Occipital lobe (tissue), 1 donor: ENCODE measurements at regions not wholly inside any gene's neighbourhood (a gene's known extent, or its start where the extent isn't known, plus 50 kb on each side); places are given as distances from the start of the nearest gene placed in this dataset.

Experiments used
- DNase-seq: peaks from one replicate; lab custom pipeline; 2025; lab: John Stamatoyannopoulos, UW

DNA sequence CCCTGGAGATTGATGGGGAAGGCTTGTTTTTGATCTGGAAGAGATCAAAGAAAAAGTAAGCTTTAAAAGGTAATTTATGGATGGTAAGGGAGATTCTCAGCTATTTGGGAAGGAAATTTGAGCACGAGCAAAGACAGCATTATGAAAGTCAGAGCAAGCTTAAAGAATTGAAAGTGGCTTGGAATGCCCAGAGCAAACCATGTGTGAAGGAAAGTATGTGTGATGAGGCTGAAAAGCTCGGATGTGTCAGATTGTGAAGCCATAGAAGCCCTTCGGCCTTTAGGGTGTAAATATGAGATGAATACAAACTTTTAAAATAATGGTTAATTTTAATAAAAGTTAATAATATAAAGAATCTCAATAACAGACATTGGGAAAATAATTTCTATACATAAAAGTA is 377.4 kb upstream of the DSEL start:
- no peak for DNase-seq

DNA sequence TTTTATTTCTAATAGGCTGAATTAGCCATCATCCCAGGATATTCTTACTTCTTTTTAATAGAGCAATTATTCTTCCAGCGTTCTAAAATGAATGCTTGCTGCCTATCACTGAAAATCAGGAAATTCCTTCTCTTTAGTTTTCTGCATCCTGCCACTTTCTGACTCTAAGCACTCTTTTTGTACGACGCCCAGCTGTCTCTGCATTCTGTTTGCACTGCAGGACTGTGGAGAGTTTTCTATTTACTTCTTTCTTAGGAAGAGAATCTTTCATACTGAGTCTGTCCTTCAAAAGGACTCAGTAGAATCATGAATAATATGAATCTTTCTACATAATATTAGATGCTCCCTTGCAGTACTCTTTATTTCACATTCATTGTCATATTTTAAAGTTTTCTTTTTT is 360.4 kb upstream of the DSEL start:
- DNase-seq, result no peak

DNA sequence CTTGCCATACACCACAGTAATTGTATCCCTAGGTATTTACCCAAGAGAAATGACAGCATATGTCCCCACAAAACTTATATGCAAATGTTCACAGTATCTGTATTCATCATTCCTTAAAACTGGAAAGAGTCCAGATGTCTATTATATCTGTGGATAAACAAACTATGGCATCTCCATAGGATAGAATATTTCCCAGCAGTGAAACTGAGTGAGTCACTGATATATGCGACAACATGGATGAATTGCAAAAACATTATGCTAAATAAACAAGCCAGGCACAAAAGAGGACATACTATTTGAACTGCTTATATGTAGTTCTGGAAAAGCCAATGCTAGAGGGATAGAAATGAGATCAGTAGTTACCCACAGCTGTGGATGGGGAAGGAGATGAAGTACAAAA is 359.4 kb upstream of the DSEL start:
- DNase-seq, result no peak

DNA sequence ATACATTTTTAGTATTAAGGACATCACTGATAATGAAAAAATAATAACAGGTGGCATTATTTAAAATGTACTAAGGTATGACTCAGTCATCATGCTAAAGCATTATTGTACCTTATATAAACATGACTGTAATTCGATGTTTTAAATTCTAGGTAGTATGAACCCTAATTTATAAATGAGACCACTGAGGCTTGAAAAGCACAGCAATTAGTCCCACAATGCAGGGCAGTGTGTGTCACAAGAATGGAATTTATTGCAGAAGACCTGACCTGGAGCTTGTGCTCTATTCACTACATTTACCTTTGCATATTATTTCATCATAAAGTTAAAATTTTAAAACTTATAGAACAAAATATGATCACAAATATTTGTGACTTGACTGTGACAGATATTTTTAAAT is 358.5 kb upstream of the DSEL start:
- no peak for DNase-seq

DNA sequence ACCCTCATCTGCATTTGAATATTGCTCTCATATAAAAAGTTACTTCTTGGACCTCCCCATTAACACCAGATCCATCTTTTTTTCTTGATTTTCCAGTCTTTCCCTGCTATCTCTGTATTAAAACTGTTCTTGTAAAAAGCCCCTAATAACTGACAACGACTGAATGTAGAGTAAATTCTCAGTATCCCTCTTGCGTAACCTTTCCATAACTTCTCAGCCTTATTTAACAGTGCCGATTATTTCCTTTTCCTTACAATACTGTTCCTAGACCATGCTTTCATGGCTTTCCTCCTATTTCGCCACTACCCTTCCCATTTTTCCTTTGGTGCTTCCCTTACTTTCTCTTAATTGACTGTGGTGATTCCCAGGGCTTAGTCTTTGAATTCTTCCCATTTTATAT is 348.9 kb upstream of the DSEL start:
- no peak for DNase-seq

DNA sequence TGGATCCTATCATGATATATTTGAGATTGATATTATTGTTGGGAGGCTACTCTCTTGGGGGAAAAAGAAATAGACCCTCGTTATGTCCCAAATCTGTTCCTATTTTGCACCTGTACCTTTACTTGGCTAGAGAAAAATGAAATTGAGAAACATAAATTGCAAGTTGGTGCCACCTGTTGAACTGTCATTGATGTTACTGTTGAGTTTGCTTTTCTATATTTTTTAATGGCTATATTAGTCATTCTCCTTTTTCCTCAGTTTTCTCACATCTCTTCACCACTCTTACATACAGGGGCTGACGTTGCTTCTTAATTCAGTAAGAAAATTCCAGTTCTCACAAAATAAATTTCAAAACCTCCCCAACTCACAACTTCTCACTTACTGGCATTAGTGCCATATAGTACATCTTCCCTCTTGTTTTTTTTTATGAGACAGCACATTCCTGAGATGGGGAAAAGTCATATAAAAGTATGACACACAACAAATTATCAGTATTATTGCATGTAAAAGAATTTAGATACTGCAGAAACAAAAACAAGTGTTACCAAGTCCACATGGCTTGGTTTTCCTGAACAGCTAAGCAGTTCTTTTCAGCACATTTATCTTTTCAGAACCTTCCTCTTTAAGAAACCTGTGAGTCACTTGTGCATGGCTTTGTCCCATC is 348.3 kb upstream of the DSEL start:
- no peak for DNase-seq

DNA sequence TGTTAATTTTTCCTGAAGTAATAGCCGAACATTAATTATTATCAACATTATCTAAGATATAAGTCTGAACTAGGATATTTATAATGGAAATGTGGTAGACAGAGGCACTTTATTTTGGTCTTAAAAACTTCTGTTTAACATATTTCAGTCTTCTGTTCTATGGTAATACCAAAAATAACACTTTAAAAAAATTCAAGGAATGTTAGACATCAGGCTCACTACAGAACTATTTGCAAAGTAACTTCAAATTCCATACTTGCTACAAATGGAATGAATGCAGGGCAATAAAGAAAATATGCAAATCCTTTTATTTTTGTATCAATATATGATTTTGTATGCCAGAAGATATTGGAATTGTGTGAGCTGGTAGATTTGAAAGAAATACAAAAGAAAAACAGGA is 345.5 kb upstream of the DSEL start:
- no peak for DNase-seq

DNA sequence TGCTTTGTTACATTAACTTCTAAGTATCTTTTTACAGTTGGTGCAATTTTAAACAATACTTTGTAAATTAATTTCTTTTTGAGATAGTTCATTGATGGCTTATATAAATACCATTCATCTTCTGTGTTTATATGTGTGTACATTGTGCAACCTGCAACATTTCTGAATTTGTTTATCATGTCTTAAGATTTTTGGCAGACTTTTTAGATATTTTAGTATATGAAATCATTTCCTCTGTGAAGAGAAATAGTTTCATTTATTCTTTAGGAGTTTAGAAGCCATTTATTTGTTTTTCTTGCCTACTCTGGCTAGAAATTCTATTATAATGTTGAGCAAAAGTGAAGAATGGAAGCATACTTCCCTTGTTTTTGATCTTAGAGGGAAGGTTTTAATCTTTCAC is 337.8 kb upstream of the DSEL start:
- DNase-seq, result no peak

DNA sequence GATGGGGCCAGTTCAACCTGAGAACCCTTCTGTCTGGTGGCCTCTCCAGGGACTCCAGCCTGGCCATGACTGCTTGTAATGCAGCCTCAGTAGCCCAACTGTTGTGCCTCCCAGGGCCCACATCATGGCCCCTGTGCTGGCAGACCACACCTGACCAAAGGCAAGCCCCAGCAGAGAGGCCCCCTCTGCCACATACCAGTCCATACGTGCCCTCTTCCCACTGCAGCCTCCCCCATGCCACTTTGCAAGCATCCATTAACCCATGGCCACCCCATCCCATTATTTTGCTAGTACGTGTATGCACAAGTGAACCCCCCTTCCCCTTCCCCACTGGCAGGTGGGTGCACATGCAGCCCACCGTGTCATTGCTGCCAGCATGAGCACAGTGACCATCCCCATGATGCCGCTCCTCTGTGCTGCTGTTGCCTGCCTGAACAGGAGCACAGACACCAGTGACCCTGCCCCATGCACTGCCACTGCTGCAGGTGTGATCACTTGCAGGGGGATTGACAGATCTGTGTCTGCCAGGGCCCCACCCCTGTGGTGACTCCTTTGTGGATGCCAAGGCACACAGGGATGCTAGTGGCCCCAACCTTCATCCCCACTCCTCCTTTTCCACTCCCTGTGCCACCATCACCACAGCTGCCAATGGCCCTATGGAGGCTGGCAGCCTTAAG is 330.0 kb upstream of the DSEL start:
- no peak for DNase-seq

DNA sequence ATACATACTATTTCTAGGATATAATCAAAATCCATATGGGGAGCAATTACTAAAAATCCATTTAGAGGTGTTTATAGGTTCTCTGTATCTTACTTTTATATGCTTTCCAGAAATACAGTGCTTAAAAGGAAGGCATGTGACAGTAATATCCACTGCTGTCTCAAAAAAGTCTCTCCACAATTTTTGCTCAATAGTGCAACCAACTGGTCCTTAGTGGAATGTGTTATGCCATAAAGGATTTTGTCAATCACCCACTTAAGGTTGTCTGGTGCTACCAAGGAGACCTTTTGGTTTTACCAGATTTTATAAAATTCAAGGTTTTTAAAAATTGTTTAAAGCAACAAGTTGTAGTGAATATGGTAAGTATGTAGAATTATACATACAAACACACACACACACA is 328.5 kb upstream of the DSEL start:
- DNase-seq, result no peak

DNA sequence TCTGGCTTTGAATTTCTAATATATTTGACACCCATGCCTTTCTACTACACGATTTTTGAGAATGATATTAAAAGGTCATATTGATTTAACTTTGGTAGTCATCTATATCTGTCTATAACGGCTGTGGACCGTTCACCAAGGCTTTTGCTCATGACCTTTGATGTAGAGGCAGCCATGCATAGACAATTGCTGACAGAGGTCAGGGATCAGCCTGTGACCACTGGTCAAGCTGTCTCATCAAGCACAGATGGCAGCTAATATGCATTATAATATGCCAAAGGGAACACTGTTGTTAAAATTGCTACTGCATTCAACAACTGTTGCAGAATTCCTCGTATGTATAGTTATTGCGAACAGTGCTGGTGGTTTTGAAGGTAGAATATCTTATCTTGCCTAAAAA is 323.9 kb upstream of the DSEL start:
- no peak for DNase-seq

DNA sequence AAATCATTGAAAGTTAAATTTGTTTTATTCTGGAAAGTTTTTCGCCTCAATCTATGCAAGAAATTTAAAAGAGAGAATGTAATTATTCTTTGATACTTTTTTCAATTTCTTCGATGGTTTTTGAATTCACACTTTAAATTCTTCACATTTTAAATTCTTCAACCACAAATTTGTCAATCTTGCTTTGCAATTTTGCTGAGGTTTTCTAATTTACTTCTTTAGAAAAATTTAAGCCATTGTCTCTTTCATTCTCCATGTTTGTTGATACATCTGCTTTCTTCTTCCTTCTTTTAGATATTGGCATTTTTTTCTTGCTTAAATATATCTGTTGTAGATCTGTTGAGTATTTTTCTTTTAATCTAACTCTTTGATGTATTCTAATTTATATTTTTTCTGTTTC is 301.9 kb upstream of the DSEL start:
- DNase-seq, result no peak

DNA sequence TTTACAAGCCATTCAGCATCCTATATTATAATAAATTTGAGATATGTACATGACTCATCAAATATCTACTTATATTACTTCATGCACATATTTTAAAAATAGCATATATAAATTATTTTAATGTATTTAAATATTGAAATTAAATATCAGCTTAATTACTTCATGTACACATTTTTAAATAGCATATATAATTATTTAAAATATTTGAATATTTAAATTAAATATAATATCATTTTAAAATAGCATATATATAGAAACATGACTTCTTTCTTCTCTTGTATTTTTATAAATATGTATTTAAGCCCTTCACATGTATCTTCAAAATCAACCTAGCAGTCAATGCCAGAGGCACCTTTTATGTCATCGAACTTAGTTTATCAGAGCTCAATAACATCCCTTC is 298.8 kb upstream of the DSEL start:
- no peak for DNase-seq

DNA sequence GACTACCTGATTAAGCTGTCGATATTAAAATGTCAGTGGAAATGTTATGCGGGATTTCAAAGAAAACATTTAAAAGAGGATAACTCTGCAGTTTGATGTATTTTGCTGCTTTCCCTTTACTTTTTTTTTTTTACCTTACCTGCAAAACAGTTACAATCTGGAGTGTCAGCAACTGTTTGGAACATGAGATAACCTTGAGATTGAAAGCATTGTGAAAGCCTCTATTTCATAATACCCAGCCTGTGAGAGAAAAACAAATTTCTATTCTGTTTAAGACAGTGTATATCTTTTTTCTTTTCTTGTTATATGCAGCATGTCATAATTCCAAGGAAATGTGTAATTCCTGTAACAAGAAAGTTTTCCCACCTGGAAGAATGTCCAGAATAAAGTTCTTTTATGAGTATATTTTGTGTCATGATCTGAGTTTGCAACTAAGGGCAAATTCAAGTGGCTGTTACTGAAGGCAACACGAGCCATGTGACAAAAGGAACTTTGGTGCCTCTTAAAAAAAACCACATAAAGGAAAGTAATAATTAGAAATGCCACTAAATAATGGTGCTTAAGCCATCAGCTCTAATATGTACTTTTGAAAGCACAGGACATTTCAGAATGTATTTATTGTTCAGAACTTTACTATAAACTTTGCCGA is 297.0 kb upstream of the DSEL start:
- DNase-seq, result no peak

DNA sequence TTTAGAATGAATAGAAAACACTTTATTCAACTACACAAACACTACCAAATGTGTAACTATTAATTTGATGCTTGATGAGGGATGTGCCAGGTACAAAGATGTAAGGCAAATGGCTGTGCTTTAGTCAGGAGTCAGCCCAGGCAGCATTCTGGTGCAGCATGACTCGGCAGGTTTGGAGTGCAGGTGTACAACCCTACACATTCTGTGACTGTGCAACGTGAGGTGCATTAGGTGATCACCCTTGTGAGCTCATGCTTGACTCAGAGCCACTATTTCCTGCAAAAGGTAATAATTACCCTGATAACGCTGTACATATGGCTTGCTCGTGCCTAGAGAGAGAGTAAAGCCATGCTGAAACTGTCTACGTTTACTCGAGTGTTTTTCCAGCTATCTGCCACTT is 288.7 kb upstream of the DSEL start:
- no peak for DNase-seq

DNA sequence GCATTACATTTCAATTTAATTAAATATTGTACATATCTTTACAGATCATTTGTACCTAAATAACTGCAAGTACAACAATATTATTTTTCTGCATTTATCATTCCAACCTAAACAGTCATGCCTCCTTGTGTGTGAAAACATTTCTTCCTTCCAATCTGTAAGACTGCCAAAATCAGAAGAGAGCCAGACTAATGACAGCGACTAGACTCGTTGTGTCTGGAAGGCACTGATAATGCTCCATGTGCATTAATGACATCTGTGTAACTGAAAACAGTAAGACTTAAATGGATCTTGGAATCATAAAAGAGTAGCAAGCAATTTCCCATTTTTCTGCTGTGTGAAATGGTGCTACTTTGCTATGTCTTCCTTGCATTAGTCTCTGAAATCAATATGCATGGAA is 278.0 kb upstream of the DSEL start:
- DNase-seq, result no peak

DNA sequence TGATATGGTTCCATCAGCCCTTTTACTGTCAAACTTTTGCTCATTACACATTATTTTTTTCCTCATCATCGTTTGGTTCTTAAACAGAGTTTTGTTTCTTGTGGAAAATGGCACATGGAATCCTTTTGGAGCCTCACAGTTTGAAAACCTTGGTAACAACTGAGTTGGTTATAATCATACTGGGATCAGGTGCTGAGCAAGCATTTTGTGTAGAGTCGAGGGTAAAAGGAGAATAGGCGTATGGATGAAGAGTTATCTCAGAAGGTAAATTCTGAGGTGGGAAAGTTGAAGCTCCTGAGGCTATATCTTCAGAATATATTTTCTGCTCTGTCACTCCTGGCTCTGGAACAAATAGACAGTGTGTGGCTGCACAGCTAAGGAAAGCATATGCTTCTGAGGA is 274.0 kb upstream of the DSEL start:
- no peak for DNase-seq

DNA sequence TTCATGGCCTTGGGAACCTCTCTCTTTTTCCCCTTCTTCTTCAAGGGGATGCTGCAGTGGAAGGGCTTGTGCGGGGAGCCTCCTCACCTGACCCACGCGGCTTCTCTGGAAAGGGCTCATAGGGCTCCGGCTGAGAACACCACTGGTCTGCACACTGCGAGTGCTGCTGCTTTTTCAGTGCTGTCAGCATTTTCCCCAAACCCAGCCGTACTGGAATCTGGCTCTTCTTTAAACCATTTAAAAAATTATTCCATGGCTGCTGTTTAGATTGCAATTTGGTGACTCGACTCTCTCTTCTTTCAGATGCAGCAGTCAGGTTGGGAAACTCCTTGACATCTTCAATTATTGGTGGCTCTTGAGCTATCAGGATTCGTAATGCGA is 272.6 kb upstream of the DSEL start:
- no peak for DNase-seq

DNA sequence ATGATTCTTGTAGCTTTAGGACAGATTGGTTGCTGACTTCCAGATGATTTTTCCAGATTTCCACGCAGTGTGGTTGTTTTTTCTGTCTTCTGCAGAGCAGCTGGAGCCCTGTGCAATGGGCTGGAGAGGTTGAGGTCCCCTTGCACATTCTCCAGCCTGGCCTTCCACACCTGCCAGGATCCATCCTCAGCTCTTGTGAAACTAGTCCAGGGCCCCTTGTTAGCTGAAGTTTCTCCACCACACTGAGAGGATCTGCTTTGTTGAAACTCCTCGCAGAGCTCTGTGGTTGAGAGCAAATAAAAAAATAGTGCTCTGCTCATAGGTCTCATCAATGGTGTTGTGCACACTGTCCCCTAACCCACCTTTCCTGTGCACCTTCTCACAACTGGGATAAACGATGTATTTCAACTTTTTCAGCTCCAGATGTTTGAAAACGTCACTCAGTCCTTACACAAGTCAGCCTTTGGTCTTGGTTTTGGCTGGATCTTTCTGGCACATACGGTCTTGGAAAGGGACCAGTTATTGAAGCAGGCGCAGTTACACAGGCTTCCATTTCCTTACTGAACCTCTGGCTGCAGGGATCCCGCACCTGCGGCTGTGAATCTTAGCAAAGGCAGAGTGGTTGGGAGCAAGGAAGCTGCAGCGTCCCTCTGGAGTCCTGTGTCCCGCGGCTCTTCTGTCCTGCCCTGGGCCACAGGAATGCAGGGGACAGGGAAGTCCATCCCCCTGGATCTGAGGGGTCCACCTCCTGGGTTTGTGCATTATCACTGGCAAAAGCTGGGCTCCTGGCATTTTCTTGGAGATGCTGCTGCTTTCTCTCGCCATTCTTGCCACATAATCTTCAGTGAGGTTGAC is 272.0 kb upstream of the DSEL start:
- DNase-seq, result no peak

DNA sequence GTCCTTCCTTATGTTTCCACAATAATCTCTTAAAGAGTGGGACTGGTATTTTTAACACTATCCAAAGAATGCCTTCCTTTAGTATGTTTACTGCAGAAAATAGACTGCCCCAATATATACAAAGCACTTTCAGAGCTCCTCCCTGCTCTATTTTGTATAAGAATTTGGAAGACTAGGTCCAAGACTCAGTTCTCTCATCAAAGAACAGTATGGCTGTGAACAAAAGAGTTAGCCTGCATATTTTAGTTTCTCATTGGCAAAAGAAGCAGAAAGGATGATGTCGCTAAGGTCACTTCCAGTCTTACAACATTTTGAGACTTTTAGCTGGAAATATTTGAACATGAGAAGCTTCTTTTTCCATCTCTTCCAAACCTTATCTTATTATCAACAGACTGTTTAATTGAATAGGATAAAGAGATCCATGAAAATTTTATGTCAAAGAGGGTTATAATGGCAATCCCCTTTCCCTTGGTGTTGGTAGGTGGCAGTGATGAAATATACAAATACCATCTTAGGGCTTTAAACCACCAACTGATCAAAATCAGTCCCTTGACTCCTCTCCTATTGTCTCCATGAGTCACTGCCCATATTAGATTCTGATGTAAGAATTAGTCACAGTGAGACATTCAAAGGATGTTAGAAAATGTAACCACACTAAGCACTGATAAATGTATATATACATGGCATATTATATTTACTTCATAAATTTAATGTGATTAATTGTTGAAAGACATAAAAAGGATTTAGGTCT is 266.9 kb upstream of the DSEL start:
- no peak for DNase-seq

DNA sequence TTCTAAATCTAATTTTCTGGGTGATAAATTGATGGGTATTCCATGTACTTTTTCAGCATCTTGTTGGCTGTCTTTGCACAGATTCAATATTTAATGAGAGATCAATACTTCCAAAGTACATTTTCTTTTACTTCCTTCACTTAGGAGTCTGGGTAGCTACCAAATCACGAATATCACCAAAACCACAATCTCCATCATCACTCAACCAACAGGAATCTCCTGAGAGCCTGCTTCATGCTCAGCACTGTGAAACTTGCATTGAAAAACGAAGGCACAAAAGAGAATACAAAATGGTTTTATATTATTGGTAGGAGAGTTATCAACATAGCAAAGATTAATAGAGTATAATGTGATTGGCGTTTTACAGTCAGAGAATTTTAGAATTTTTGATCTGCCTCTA is 261.5 kb upstream of the DSEL start:
- no peak for DNase-seq

DNA sequence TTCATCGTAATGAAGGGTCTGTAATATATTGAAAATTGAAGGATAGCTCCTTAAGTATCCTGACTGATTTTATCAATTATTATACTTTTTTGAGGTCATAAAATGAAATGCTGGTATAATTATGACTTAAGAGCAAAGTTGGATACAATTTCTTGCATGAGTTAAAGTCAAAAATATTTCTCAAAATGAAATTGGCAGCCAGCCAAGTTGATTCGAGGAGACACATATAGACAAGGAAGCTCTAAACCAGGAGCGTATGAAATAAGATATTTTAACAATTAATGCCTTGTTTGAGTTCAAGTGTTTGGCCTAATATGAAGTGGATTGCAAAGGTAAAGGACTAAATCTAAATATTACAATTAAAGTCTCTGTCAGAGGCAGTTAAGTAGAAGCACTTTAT is 260.4 kb upstream of the DSEL start:
- DNase-seq, result no peak
